Large intestine (tissue), 3 donors: ENCODE measurements at regions not wholly inside any gene's neighbourhood (a gene's known extent, or its start where the extent isn't known, plus 50 kb on each side); places are given as distances from the start of the nearest gene placed in this dataset.
"Not testable (repeated sequence)": the region's sequence is repeated elsewhere in the genome, so short reads cannot be mapped to it uniquely, and the experiment has no call there.

ENCODE experiments used
- DNase-seq, 2 donors: peaks; one replicate each; pipeline versions ENCODE4 v3.0.0 to v3.0.0-alpha.2; 2013
- H3K27ac ChIP-seq: one replicate; pipeline ENCODE4 v1.5.1; 2013; ENCODE audit warnings: low read length
- H3K27me3 ChIP-seq: 2 replicates; pipeline ENCODE4 v1.6.1; 2013; ENCODE audit warnings: low read length; ENCODE audit not compliant: control insufficient read depth, insufficient read depth
- H3K36me3 ChIP-seq: 2 replicates; pipeline ENCODE4 v1.6.1; 2013; ENCODE audit warnings: low read length; ENCODE audit not compliant: control insufficient read depth, insufficient read depth
- H3K4me1 ChIP-seq: one replicate; pipeline ENCODE4 v1.6.1; 2013; ENCODE audit warnings: low read length; ENCODE audit not compliant: control insufficient read depth, insufficient read depth
- H3K4me3 ChIP-seq: one replicate; pipeline ENCODE4 v1.5.1; 2013; ENCODE audit warnings: low read length
- H3K9me3 ChIP-seq: one replicate; pipeline ENCODE4 v1.6.1; 2013; ENCODE audit warnings: mild to moderate bottlenecking, low read depth, low read length, moderate library complexity; ENCODE audit not compliant: control insufficient read depth
- WGBS: methylation state at CpG from one replicate; pipeline ENCODE4 v1.1.5; 2013; ENCODE audit warnings: low lambda C conversion rate; ENCODE audit not compliant: insufficient coverage; 5-methylcytosine and 5-hydroxymethylcytosine counted together

DNA sequence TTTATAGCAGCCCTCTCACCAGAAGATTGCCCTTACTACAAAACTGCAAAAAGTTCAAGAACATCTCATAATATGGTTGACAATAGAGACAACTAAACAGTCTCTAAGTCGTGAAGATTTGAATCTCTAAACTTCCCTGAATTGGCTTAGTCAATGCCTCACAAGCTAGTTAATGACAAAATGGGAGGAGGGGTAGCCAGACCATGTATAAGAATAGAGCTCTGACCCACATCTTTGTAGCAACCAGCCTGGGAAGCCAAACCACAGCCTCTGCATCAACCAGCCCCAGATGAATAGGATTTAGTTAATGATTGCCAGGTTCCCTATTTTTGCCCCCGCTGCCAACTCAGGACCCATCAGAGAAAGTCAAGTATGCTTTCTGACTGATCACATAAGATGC, 1265.9 kb upstream of the PCDH10 start:
- no CpG with 5 or more reads among the region's 2 CpGs for WGBS

DNA sequence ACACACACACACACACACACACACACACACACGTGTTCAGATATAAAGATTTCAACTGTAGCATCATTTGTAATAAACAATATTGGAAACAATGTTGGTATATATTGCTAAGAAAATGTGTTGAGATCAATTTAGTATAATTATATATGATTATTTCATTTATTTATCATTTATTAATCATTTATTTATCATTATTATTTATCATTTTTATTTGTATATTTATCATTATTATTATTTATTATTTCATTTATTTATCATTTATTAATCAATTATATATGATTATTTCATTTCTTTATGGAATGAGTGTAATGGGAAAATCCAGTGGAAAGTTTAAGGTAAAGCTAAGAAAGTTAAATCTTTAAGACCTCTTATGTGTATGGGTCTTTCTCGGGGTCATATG, 1223.4 kb upstream of the PCDH10 start:
- H3K27ac ChIP-seq, H3K9me3 ChIP-seq, H3K4me3 ChIP-seq, H3K36me3 ChIP-seq, H3K4me1 ChIP-seq, H3K27me3 ChIP-seq, DNase-seq: not testable (repeated sequence)
- no CpG with 5 or more reads among the region's 2 CpGs for WGBS

More for the DNA sequence above, 1265.9 kb upstream of the PCDH10 start:
- H3K27me3 ChIP-seq, H3K4me3 ChIP-seq, H3K36me3 ChIP-seq, H3K27ac ChIP-seq, DNase-seq, H3K9me3 ChIP-seq, H3K4me1 ChIP-seq: not testable (repeated sequence)

DNA sequence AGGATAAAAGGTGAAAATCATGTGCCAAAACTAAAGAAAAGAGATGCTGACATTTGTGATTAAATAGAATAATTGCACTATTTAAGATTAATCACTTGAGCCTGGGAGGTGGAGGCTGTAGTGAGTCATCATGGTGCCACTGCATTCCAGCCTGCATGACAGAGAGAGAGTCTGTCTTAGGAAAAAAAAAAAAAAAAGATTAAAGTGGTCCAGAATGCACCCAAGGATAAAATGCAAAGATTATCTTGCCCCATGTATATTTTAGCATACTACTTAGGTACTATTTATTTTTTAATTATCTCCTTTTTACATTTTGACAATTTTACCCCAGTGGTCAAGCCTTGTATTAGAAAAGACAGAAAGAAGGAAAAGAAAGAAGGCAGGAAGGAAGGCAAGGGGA, 1181.4 kb upstream of the PCDH10 start:
- not testable (repeated sequence) for H3K36me3 ChIP-seq, H3K27me3 ChIP-seq, H3K4me1 ChIP-seq, H3K9me3 ChIP-seq, H3K27ac ChIP-seq, DNase-seq, H3K4me3 ChIP-seq

DNA sequence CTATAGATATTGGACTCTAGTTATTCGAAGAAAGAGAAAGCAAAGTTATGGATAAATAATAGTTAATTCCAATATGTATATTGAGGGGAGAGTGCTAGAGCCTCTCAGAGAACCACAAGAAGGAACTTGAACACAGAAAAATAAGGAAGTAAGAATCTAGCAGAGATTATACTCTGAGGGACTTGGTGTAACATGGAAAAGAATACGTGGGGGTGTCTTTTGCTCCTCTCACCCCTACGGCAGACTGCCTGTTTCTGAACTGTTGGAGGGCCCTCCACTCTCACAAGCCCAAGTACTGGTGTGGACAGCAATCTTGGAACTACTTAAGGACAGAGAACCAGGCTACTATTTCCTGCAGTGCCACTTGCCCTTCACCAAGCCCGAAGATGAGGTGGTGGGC, 1174.4 kb upstream of the PCDH10 start:
- Histone ChIP-seq H3K27ac (no peak overlapping the region), H3K36me3 (no peaks in the 10 kb centered on the region), H3K9me3 (peaks cover 36% of the 10 kb centered on the region), H3K4me3 (peak overlapping the region; percentile 39), H3K27me3 (no peaks in the 10 kb centered on the region), H3K4me1 (no peaks in the 10 kb centered on the region)
- WGBS: 100% methylated on average over 1 of the region's 4 CpGs
- DNase-seq: peak in 1 of 2 donors; percentile 9

DNA sequence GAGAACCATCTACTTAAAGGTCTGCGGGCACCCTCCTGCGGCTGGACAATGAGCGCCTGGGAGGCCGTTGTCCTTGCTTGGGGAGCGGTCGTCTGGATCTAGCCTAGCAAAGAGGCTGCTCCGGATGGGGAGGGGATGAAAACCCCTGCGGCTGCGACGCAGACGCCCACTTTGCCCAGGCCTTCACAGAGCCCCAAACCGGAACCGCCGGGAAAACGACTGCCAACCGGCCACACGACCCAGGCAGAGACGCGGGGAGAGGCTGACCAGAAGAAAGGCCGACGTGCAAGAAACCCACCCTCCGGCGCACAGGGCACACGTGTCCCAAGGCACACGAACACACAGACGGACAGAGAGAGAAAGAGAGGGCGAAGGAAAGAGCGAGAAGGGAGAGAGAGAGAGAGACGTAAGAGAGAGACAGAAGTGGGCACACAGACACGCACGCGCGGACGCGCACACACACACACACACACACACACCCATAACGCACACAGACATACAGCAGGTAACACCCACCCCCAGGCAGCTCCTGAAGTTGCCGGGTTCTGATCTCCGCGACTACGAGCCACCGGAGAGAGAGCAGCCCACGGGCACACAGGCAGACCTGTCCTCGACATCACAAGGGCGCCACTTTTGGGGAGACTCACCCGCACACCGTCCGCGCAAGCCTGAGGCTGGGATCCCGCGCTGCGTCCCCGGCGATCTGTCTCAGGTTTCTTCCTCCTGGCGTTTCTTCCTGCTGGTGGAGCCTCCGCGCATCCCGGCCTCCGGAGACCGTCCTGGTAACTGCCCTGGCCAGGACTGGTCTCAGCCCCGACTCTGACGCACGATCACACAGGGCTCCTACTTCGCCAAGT, 1173.6 kb upstream of the PCDH10 start:
- 76% methylated on average over 7 of the region's 63 CpGs for WGBS
- H3K4me3 ChIP-seq: peak overlapping the region; percentile 39

DNA sequence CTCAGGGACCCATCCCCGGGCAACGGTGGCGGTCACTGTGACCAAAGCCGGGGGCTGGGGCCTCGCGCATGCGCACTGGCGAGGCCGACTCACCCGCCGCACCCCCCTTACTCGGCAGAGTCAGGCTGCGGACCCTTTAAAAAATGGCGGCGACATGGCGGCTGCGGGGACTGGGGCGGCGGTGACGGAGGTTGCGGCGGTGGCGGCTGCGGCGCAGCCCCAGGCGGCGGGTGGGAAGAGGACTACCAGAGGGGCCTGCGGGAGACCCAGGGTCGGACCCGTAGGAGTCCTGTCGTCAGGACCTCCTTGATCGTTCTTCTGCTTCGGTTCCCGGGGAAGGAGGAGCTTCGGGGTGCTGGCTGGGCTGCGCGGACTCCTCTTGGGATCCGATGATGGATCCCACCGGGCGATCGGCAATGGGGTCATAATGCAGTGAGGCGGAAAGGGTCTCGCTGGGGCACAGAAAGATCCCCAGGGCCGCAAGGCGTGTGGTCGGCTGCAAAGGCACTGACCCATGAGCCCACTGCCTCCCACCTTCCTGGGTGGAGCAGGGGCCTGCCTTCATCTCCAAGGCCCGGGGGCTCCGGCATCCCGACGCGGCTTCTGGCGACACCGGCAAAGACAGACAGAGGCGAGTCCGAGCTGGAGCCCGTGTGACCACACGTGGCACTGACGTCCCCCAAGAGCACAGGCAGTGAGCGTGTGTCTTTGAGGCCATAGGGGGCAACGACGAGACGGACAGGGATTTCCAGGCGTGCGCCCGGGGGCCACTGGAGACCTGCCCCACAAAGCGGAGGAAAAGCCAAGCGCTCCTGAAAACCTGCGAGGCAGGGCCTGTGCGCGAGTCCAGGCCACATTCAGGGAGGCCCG, 1172.7 kb upstream of the PCDH10 start:
- whole genome bisulfite sequencing: no CpG with 5 or more reads among the region's 71 CpGs
- not testable (repeated sequence) for H3K36me3 ChIP-seq, H3K27me3 ChIP-seq, H3K27ac ChIP-seq, DNase-seq, H3K4me1 ChIP-seq
- peaks cover 41% of the 10 kb centered on the region for H3K9me3 ChIP-seq
- H3K4me3 ChIP-seq: peak overlapping the region; percentile 39

More for the DNA sequence above, 1173.6 kb upstream of the PCDH10 start:
- not testable (repeated sequence) for H3K4me1 ChIP-seq, H3K36me3 ChIP-seq, DNase-seq, H3K27me3 ChIP-seq, H3K27ac ChIP-seq
- H3K9me3 ChIP-seq: peaks cover 37% of the 10 kb centered on the region

DNA sequence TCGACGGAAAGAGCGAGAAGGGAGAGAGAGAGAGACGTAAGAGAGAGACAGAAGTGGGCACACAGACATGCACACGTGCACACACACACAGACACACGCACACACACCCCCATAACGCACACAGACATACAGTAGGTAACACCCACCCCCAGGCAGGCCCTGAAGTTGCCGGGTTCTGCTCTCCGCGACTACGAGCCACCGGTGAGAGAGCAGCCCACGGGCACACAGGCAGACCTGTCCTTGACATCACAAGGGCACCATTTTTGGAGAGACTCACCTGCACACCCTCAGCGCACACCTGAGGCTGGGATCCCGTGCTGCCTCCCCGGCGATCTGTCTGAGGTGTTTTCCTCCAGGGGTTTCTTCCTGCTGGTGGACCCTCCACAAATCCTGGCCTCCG, 1171.0 kb upstream of the PCDH10 start:
- no peak overlapping the region for H3K4me3 ChIP-seq
- no peaks in the 10 kb centered on the region for H3K36me3 ChIP-seq
- no peak overlapping the region for H3K27ac ChIP-seq
- WGBS: no CpG with 5 or more reads among the region's 18 CpGs
- H3K27me3 ChIP-seq: no peaks in the 10 kb centered on the region
- no peaks in the 10 kb centered on the region for H3K4me1 ChIP-seq
- H3K9me3 ChIP-seq: peaks cover 45% of the 10 kb centered on the region
- DNase-seq: no peak

DNA sequence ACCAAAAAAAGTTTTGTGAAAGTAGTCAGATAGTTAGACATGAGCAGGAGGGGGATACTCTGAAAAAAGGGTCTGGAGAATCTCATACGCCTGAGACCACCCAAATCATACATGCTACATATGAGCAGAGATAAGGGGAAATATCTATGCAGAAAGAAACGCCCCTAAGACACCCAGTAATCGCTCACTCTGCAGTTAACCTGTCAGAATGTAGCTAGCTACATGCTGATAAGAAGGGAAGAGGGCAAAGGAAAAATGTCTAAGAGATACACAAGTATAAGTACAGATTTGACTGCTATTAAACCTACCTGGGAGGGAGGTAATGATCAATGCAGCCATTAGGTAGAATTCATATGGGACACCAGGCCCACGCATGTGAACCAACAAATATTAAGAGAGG, 1159.5 kb upstream of the PCDH10 start:
- Histone ChIP-seq H3K9me3 (no peaks in the 10 kb centered on the region), H3K27me3 (no peaks in the 10 kb centered on the region), H3K4me1 (peaks cover 8% of the 10 kb centered on the region), H3K36me3 (no peaks in the 10 kb centered on the region), H3K27ac (peak overlapping the region; percentile 61), H3K4me3 (no peak overlapping the region)
- 0% methylated on average over 3 of the region's 4 CpGs for WGBS
- DNase-seq: peak in 1 of 2 donors; percentile 62

DNA sequence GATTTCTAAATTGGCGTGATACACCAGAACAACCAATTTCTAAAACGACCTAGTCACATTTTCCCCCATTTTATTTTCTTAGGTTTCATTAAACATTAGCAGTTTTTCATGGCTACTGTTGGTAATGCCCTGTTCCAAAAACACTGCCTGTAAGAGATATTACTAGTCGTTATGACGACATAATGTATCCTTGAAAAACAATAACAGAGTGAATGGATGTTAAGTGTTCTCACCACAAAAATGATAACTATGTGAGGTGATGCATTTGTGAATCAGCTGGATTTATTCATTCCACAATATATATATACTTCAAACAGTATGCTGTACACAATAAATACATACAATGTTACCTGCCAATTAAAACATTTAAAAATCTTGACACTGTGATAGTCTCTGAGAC, 1147.6 kb upstream of the PCDH10 start:
- Histone ChIP-seq H3K4me3 (no peak overlapping the region), H3K36me3 (no peaks in the 10 kb centered on the region), H3K27me3 (no peaks in the 10 kb centered on the region), H3K27ac (no peak overlapping the region), H3K4me1 (no peaks in the 10 kb centered on the region), H3K9me3 (no peaks in the 10 kb centered on the region)
- DNase-seq: no peak
- WGBS: 100% methylated on average over 1 of the region's 4 CpGs

DNA sequence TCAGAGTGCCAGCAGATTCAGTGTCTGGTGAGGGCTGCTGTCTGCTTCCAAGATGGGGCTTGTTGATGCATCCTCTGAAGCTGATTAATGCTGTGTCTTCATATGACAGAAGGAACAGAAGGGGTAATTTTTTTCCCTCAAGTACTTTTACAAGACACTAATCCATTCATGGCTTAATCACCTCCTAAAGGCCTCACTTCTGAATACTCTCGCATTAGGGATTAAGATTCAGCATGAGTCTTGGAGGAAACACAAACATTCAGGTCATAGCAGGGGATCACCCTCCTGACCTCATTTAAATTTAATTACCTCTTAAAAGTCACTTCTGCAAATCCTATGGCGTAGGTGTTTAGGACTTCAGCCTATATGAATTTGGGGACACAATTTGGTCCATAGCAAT, 1145.5 kb upstream of the PCDH10 start:
- Histone ChIP-seq H3K9me3 (no peaks in the 10 kb centered on the region), H3K4me3 (no peak overlapping the region), H3K27me3 (no peaks in the 10 kb centered on the region), H3K27ac (peak overlapping the region; percentile 33), H3K4me1 (no peaks in the 10 kb centered on the region), H3K36me3 (no peaks in the 10 kb centered on the region)
- DNase-seq: no peak
- WGBS: no CpG with 5 or more reads among the region's 2 CpGs
